GM12891 (cell line): ENCODE measurements at regions not wholly inside any gene's neighbourhood (a gene's known extent, or its start where the extent isn't known, plus 50 kb on each side); places are given as distances from the start of the nearest gene placed in this dataset.

ENCODE experiments used
- DNase-seq: peaks from one replicate; pipeline ENCODE4 v3.0.0; 2011; ENCODE audit warnings: low spot score; ENCODE audit not compliant: insufficient read length
- FAIRE-seq: peaks from 2 replicates; lab custom pipeline; 2011; peaks lifted over from hg19 to GRCh38; lab: Jason Lieb, UNC
- PAX5 ChIP-seq: IDR thresholded peaks from 2 replicates; pipeline ENCODE4 v1.6.1; 2011; ENCODE audit warnings: low read length, moderate library complexity, mild to moderate bottlenecking; ENCODE audit not compliant: insufficient read depth, severe bottlenecking
- POLR2A ChIP-seq: IDR thresholded peaks from 2 replicates; pipeline ENCODE4 v1.6.1; 2011; ENCODE audit warnings: low read depth, low read length, control low read depth
- POLR2AphosphoS5 ChIP-seq: IDR thresholded peaks from 2 replicates; pipeline ENCODE4 v1.6.1; 2011; ENCODE audit warnings: low read depth, low read length, control low read depth
- POU2F2 ChIP-seq: IDR thresholded peaks from 2 replicates; pipeline ENCODE4 v1.6.1; 2011; ENCODE audit warnings: low read depth, mild to moderate bottlenecking, control low read depth, low read length, moderate library complexity
- SPI1 ChIP-seq: IDR thresholded peaks from 2 replicates; pipeline ENCODE4 v1.6.1; 2011; ENCODE audit warnings: low read depth, low read length, control low read depth
- TAF1 ChIP-seq: IDR thresholded peaks from 2 replicates; pipeline ENCODE4 v1.6.1; 2011; ENCODE audit warnings: low read depth, low read length, control low read depth

DNA sequence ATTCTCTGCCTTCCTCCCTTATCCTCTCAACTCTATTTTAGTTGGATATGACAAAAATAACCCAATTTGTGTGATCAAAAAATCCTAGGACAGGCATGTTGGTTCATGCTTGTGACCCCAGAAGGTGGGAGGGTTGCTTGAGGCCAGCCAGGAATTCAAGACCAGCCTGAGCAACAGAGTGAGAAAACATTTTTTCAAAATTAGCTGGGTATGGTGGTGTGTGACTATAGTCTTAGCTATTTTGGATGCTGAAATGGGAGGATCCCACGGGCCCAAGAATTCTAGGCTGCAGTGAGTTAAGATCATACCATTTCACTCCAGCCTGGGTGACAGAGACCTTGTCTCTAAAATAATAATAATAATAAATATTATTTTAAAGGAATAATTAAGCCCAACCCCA lies 1383.1 kb upstream of the ADGRL2 start:
- FAIRE-seq = no peak
- no peak for DNase-seq
- TF ChIP-seq PAX5 = no peak
- no peak for TF ChIP-seq POLR2A
- TF ChIP-seq POLR2AphosphoS5 = no peak
- TF ChIP-seq TAF1 = no peak
- TF ChIP-seq POU2F2 = no peak
- TF ChIP-seq SPI1 = no peak

GRCh38 chr1:80413969-80414368 lies 1386.8 kb upstream of the ADGRL2 start:
- DNase-seq (no peak), FAIRE-seq (no peak)
- TF ChIP-seq TAF1 (no peak), SPI1 (no peak), POLR2A (no peak), POU2F2 (no peak), POLR2AphosphoS5 (no peak), PAX5 (no peak)

DNA sequence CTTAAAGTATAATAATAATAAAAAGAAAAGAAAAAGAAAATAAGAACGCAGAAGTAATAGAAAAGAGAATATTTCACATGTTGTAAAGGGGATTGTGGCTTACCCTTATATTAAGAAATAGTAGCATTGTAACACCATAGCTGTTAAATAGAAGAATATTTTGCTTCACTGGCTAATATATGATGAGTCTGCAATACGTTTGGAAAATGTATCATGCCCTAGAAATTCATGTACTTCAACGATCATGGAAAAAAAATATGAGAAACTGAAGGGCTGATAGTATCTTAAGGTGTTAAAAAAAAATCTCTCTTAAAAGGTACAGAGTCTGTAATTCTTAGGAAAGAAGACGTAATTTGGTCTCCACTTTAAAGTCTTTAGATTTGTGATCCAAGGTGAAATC lies 1390.5 kb upstream of the ADGRL2 start:
- TF ChIP-seq SPI1 = no peak
- no peak for TF ChIP-seq POU2F2
- no peak for TF ChIP-seq TAF1
- TF ChIP-seq POLR2AphosphoS5 = no peak
- no peak for DNase-seq
- no peak for FAIRE-seq

DNA sequence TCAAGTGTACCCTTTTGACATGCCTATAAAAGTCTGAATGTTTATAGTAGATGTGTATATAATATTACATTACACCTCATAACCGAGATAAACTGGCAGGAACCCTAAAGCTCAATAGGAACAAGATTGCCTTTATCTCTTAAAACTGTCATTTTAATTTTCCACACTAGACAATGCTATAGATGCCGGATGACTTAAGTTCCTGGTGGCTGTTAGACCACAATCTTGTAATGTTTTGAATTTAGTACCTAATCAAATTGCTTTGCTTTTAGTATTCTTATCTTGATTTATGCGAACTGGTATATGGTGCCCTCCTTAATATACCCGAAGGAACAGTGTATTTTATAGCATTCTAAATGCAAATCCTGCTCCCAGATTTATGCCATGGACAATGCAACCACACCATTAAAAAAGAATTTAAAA lies 1397.0 kb upstream of the ADGRL4 start:
- TF ChIP-seq POU2F2 (no peak), POLR2A (no peak), PAX5 (no peak), SPI1 (no peak), TAF1 (no peak), POLR2AphosphoS5 (no peak)
- no peak for FAIRE-seq

GRCh38 chr1:80402625-80403024 lies 1396.1 kb upstream of the ADGRL4 start:
- FAIRE-seq (no peak), DNase-seq (no peak)
- no peak for TF ChIP-seq POLR2A
- TF ChIP-seq POLR2AphosphoS5 = no peak

More for the DNA sequence above, 1397.0 kb upstream of the ADGRL4 start:
- DNase-seq = no peak

GRCh38 chr1:80401757-80402156 lies 1395.2 kb upstream of the ADGRL4 start:
- TF ChIP-seq POLR2AphosphoS5 (no peak), TAF1 (no peak), SPI1 (no peak), POU2F2 (no peak), POLR2A (no peak), PAX5 (no peak)

GRCh38 chr1:80392529-80392928 lies 1386.0 kb upstream of the ADGRL4 start:
- TF ChIP-seq POLR2AphosphoS5 (no peak), PAX5 (no peak), SPI1 (no peak), POLR2A (no peak), POU2F2 (no peak), TAF1 (no peak)
- no peak for FAIRE-seq
- DNase-seq = no peak

More at GRCh38 chr1:80401757-80402156, 1395.2 kb upstream of the ADGRL4 start:
- FAIRE-seq = no peak
- DNase-seq = no peak

- TF ChIP-seq PAX5 = no peak
- TF ChIP-seq POLR2A = no peak
- no peak for TF ChIP-seq POLR2AphosphoS5
- no peak for TF ChIP-seq SPI1
- DNase-seq = no peak
- no peak for FAIRE-seq
These were observed 1379.1 kb upstream of the ADGRL4 start for GRCh38 chr1:80385650-80386049.

DNA sequence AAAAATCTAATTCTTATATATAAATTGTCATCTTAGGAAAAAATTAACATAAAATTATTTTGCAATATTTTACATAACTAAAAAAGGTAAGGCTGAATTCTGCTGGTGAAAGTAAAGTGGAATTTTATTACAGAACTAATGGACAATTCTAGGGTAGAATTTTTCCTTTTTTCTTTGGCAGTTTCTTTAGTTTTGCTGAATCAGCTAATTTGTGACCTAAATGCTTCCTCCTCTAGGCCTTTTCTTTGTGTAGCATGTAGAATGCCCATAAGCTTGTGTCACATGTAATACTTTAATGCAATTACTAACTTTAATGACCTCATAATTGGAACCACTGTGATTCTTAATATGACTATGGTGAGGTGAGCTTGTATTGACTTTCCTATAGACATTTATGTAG lies 1378.4 kb upstream of the ADGRL4 start:
- no peak for FAIRE-seq
- no peak for DNase-seq
- TF ChIP-seq PAX5 (no peak), TAF1 (no peak), POLR2AphosphoS5 (no peak), POLR2A (no peak), POU2F2 (no peak), SPI1 (no peak)

GRCh38 chr1:80384083-80384830 lies 1377.7 kb upstream of the ADGRL4 start:
- no peak for FAIRE-seq
- no peak for DNase-seq
- TF ChIP-seq PAX5 (no peak), POLR2AphosphoS5 (no peak), TAF1 (no peak)
